ENCODE measurements at regions not wholly inside any gene's neighbourhood (a gene's known extent, or its start where the extent isn't known, plus 50 kb on each side); places are given as distances from the start of the nearest gene placed in this dataset.
A peak's percentile ranks its signal among the peaks of the same experiment; 100 is the strongest.
"Not testable (repeated sequence)": the region's sequence is repeated elsewhere in the genome, so short reads cannot be mapped to it uniquely, and the experiment has no call there.

- in situ Hi-C loops (cut with HindIII; ENCODE audit: low sequenced_read_pairs); DNase-seq (ENCODE audit: low spot score): not testable (repeated sequence)
Observed at GRCh38 chr1:224839648-224840300, 89.7 kb upstream of the DNAH14 start.

- DNase-seq (ENCODE audit: low spot score); in situ Hi-C loops (cut with HindIII; ENCODE audit: low sequenced_read_pairs): not testable (repeated sequence)
Observed at GRCh38 chr1:224841803-224842202, 87.7 kb upstream of the DNAH14 start.

- DNase-seq (ENCODE audit: low spot score): no peak
- in situ Hi-C loops (cut with HindIII; ENCODE audit: low sequenced_read_pairs): no loop called here
Observed at GRCh38 chr1:224846119-224846907, 83.2 kb upstream of the DNAH14 start.

- in situ Hi-C loops (cut with HindIII; ENCODE audit: low sequenced_read_pairs): no loop called here
Observed at GRCh38 chr1:224850446-224850845, 79.0 kb upstream of the DNAH14 start.

GRCh38 chr1:224851210-224851847, 78.1 kb upstream of the DNAH14 start:
- peak; percentile 44 for DNase-seq (ENCODE audit: low spot score)
- in situ Hi-C loops (cut with HindIII; ENCODE audit: low sequenced_read_pairs): no loop called here

More at GRCh38 chr1:224850446-224850845, 79.0 kb upstream of the DNAH14 start:
- DNase-seq (ENCODE audit: low spot score): no peak

GRCh38 chr1:224851848-224852261, 77.6 kb upstream of the DNAH14 start:
- in situ Hi-C loops (cut with HindIII; ENCODE audit: low sequenced_read_pairs): no loop called here

GRCh38 chr1:224852901-224853568, 76.4 kb upstream of the DNAH14 start:
- DNase-seq (ENCODE audit: low spot score): peak; percentile 69
- in situ Hi-C loops (cut with HindIII; ENCODE audit: low sequenced_read_pairs): no loop called here

More at GRCh38 chr1:224851848-224852261, 77.6 kb upstream of the DNAH14 start:
- no peak for DNase-seq (ENCODE audit: low spot score)

- no peak for DNase-seq (ENCODE audit: low spot score)
- in situ Hi-C loops (cut with HindIII; ENCODE audit: low sequenced_read_pairs): no loop called here
Observed at GRCh38 chr1:224856973-224857372, 72.5 kb upstream of the DNAH14 start.

GRCh38 chr1:224859651-224860050, 69.8 kb upstream of the DNAH14 start:
- in situ Hi-C loops (cut with HindIII; ENCODE audit: low sequenced_read_pairs): no loop called here
- no peak for DNase-seq (ENCODE audit: low spot score)

- DNase-seq (ENCODE audit: low spot score): peak; percentile 1
- in situ Hi-C loops (cut with HindIII; ENCODE audit: low sequenced_read_pairs): no loop called here
Observed at GRCh38 chr1:224860488-224861338, 68.8 kb upstream of the DNAH14 start.

- no peak for DNase-seq (ENCODE audit: low spot score)
- in situ Hi-C loops (cut with HindIII; ENCODE audit: low sequenced_read_pairs): no loop called here
Observed at GRCh38 chr1:224861339-224861716, 68.1 kb upstream of the DNAH14 start.

GRCh38 chr1:224863486-224863885, 66.0 kb upstream of the DNAH14 start:
- in situ Hi-C loops (cut with HindIII; ENCODE audit: low sequenced_read_pairs): no loop called here
- no peak for DNase-seq (ENCODE audit: low spot score)

- in situ Hi-C loops (cut with HindIII; ENCODE audit: low sequenced_read_pairs): no loop called here
- DNase-seq (ENCODE audit: low spot score): no peak
Observed at GRCh38 chr1:224864006-224864405, 65.5 kb upstream of the DNAH14 start.

GRCh38 chr1:224865510-224865909, 64.0 kb upstream of the DNAH14 start:
- no peak for DNase-seq (ENCODE audit: low spot score)
- in situ Hi-C loops (cut with HindIII; ENCODE audit: low sequenced_read_pairs): no loop called here

- in situ Hi-C loops (cut with HindIII; ENCODE audit: low sequenced_read_pairs): no loop called here
- DNase-seq (ENCODE audit: low spot score): no peak
Observed at GRCh38 chr1:224866940-224867339, 62.5 kb upstream of the DNAH14 start.

- no peak for DNase-seq (ENCODE audit: low spot score)
Observed at GRCh38 chr1:224867715-224868114, 61.8 kb upstream of the DNAH14 start.

GRCh38 chr1:224872832-224873433, 56.5 kb upstream of the DNAH14 start:
- in situ Hi-C loops (cut with HindIII; ENCODE audit: low sequenced_read_pairs): no loop called here
- no peak for DNase-seq (ENCODE audit: low spot score)

More at GRCh38 chr1:224867715-224868114, 61.8 kb upstream of the DNAH14 start:
- in situ Hi-C loops (cut with HindIII; ENCODE audit: low sequenced_read_pairs): no loop called here

Data from G401 (cell line).